ENCODE measurements at regions not wholly inside any gene's neighbourhood (a gene's known extent, or its start where the extent isn't known, plus 50 kb on each side); places are given as distances from the start of the nearest gene placed in this dataset.

GRCh38 chr4:148874331-148874730 is 432.1 kb upstream of the NR3C2 start:
- TF ChIP-seq ISL1 (CRISPR knock-in tag; IDR thresholded peaks at IDR 0.05) = no peak
- TF ChIP-seq TSHZ2 (CRISPR knock-in tag; IDR thresholded peaks at IDR 0.05) = no peak
- TF ChIP-seq GLIS3 (CRISPR knock-in tag; IDR thresholded peaks at IDR 0.05) = no peak
- no peak for TF ChIP-seq CSDC2 (CRISPR knock-in tag; IDR thresholded peaks at IDR 0.05)
- no peak for ATAC-seq

- TF ChIP-seq ISL1 (CRISPR knock-in tag; IDR thresholded peaks at IDR 0.05) (no peak), POU6F1 (CRISPR knock-in tag; IDR thresholded peaks at IDR 0.05; ENCODE audit: borderline replicate concordance, low read depth) (no peak), ESRRG (CRISPR knock-in tag; IDR thresholded peaks at IDR 0.05) (no peak)
- ATAC-seq = no peak
Observed at GRCh38 chr4:148868191-148868590, 426.0 kb upstream of the NR3C2 start.

- TF ChIP-seq OSR1 (CRISPR knock-in tag; IDR thresholded peaks at IDR 0.05) (no peak), CSRNP3 (CRISPR knock-in tag; IDR thresholded peaks at IDR 0.05) (no peak), CSDC2 (CRISPR knock-in tag; IDR thresholded peaks at IDR 0.05) (no peak), SNAI2 (CRISPR knock-in tag; IDR thresholded peaks at IDR 0.05) (no peak), PATZ1 (CRISPR knock-in tag; IDR thresholded peaks at IDR 0.05; ENCODE audit: borderline replicate concordance) (no peak), ZNF70 (CRISPR knock-in tag; IDR thresholded peaks at IDR 0.05) (no peak), ZC3H10 (CRISPR knock-in tag; IDR thresholded peaks at IDR 0.05) (no peak), ZFP3 (CRISPR knock-in tag; IDR thresholded peaks at IDR 0.05) (no peak), ZFP30 (CRISPR knock-in tag; IDR thresholded peaks at IDR 0.05) (no peak)
- ATAC-seq = no peak
Observed at GRCh38 chr4:148866666-148867065, 424.5 kb upstream of the NR3C2 start.

GRCh38 chr4:148857973-148858534 is 415.8 kb upstream of the NR3C2 start:
- ATAC-seq = no peak
- TF ChIP-seq ZNF565 (CRISPR knock-in tag; conservative IDR thresholded peaks at IDR 0.05; ENCODE audit: low read depth) (no peak), GLIS3 (CRISPR knock-in tag; IDR thresholded peaks at IDR 0.05) (no peak), ZC3H10 (CRISPR knock-in tag; IDR thresholded peaks at IDR 0.05) (no peak), ARNTL (CRISPR knock-in tag; IDR thresholded peaks at IDR 0.05; ENCODE audit: borderline replicate concordance, low read depth) (no peak), ESRRG (CRISPR knock-in tag; IDR thresholded peaks at IDR 0.05) (no peak), CREB5 (CRISPR knock-in tag; IDR thresholded peaks at IDR 0.05; ENCODE audit: low read depth) (no peak), ZFP3 (CRISPR knock-in tag; IDR thresholded peaks at IDR 0.05) (no peak), RARB (CRISPR knock-in tag; IDR thresholded peaks at IDR 0.05) (no peak), ZFP30 (CRISPR knock-in tag; IDR thresholded peaks at IDR 0.05) (no peak), OSR1 (CRISPR knock-in tag; IDR thresholded peaks at IDR 0.05) (no peak), TOX (CRISPR knock-in tag; IDR thresholded peaks at IDR 0.05; ENCODE audit: borderline replicate concordance) (no peak), ZNF8 (CRISPR knock-in tag; IDR thresholded peaks at IDR 0.05) (no peak), BACH2 (CRISPR knock-in tag; IDR thresholded peaks at IDR 0.05; ENCODE audit: borderline replicate concordance) (no peak)
